HG03342 (cell line): ENCODE measurements at regions not wholly inside any gene's neighbourhood (a gene's known extent, or its start where the extent isn't known, plus 50 kb on each side); places are given as distances from the start of the nearest gene placed in this dataset.

Source experiments
- ATAC-seq: cut with Tn5 transposase; IDR thresholded peaks from one replicate; pipeline ENCODE4 v1.9.1; 2021; ENCODE audit warnings: mild to moderate bottlenecking, moderate library complexity; ENCODE audit not compliant: unreplicated experiment

- ATAC-seq = no peak
These were observed 101.3 kb upstream of the TBX20 start for GRCh38 chr7:35355199-35355598.

- no peak for ATAC-seq
These were observed 99.6 kb upstream of the TBX20 start for GRCh38 chr7:35353481-35353880.

GRCh38 chr7:35351466-35351865 is 97.6 kb upstream of the TBX20 start:
- no peak for ATAC-seq

GRCh38 chr7:35348611-35349400 is 94.9 kb upstream of the TBX20 start:
- ATAC-seq = no peak

GRCh38 chr7:35342786-35343185 is 88.9 kb upstream of the TBX20 start:
- no peak for ATAC-seq

GRCh38 chr7:35339811-35340210 is 85.9 kb upstream of the TBX20 start:
- ATAC-seq = no peak

- no peak for ATAC-seq
These were observed 82.5 kb upstream of the TBX20 start for GRCh38 chr7:35336444-35336843.

GRCh38 chr7:35334506-35334905 is 80.6 kb upstream of the TBX20 start:
- no peak for ATAC-seq

- ATAC-seq = no peak
These were observed 79.4 kb upstream of the TBX20 start for GRCh38 chr7:35333265-35333664.

GRCh38 chr7:35331730-35332678 is 78.1 kb upstream of the TBX20 start:
- no peak for ATAC-seq

- ATAC-seq = no peak
These were observed 75.1 kb upstream of the TBX20 start for GRCh38 chr7:35329026-35329425.

GRCh38 chr7:35319606-35320005 is 65.7 kb upstream of the TBX20 start:
- ATAC-seq = no peak

GRCh38 chr7:35316549-35316948 is 62.6 kb upstream of the TBX20 start:
- ATAC-seq = no peak

GRCh38 chr7:35315517-35315916 is 61.6 kb upstream of the TBX20 start:
- no peak for ATAC-seq

- ATAC-seq = no peak
These were observed 60.5 kb upstream of the TBX20 start for GRCh38 chr7:35314354-35314753.

GRCh38 chr7:35313575-35313974 is 59.7 kb upstream of the TBX20 start:
- ATAC-seq = no peak
